HG03175 (cell line): ENCODE measurements at regions not wholly inside any gene's neighbourhood (a gene's known extent, or its start where the extent isn't known, plus 50 kb on each side); places are given as distances from the start of the nearest gene placed in this dataset.

Source experiments
- ATAC-seq: cut with Tn5 transposase; IDR thresholded peaks from one replicate; pipeline ENCODE4 v1.9.1; 2021; ENCODE audit warnings: mild to moderate bottlenecking, moderate library complexity; ENCODE audit not compliant: unreplicated experiment

- no peak for ATAC-seq
Measured at GRCh38 chr1:228823200-228823599, 87.9 kb downstream of the RHOU start.

GRCh38 chr1:228824366-228824765, 89.1 kb downstream of the RHOU start:
- no peak for ATAC-seq

DNA sequence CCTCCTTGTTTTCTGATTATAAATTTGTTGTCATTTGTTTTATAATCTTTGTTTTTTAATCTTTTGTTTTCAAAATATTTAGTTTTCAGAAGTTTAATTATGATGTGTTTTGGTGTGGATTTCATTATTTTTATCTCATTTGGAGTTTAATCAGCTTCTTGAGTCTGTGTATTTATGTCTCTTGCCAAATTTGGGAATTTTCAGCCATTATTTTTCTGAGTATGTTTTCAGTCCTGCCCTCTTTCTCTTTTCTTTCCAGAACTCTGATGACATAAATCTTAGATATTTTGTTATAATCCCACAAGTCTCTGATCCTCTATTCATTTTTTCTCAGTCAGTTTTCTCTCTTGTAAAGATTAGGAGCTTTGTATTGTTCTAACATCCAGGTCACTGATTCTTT, 89.8 kb downstream of the RHOU start:
- ATAC-seq, result no peak

DNA sequence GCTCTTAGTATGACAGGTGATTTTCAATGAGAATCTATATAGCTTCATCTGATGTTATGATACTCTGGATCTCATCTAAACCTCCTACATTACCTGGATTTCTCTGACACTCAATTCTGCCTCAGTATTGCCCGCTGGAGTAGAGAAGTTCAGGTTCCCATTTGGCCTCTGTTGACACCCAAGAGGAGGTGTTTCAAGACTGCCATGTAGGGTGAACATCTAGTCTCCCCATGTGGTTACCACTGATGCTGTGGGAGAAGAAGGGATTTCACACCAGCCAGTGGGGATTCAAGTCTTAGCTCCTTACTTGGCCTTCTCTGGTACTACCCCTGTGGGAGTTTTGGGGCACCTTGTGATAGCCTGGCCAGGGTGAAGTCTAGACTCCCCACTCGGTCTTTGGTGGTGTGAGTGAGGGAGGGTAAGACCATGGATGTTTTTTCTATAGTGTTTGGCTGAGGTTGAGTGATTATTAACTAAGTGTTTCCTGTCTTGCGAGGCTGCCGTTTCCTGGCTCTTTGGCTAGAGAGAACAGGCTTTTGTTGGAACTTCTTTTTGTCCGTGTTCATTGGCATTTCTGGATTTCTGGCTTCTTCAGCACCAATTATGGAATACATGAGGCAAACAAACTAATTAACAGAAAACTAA, 90.7 kb downstream of the RHOU start:
- peak; percentile 82 for ATAC-seq

GRCh38 chr1:228827019-228827418, 91.7 kb downstream of the RHOU start:
- no peak for ATAC-seq

GRCh38 chr1:228828151-228828550, 92.9 kb downstream of the RHOU start:
- ATAC-seq, result no peak

GRCh38 chr1:228830185-228830953, 95.1 kb downstream of the RHOU start:
- ATAC-seq, result no peak

DNA sequence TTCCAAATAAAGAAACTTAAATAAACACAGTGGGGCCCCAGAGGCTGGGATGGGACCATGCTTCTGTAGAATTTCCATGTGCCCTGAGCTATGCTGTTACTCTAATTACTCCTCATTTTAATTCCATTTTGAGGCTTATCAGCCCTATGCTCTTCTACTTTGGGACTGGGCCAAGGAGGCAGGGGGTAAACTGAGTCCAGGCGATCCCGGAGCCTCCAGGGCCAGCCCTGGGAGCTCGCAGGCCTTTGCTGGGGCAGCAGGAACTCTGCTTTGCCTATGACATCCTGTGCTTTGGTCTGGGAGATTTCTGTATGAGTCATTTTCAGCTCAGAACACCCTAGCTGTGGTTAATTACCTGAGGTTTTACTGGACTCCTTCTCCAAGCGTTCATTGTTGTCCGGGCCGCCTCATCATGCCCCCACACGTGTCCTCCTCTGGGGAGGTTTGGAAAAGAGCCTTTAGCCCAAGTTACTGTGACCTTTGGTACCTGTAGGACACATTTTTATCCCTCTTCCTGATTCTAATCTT, 95.7 kb downstream of the RHOU start:
- peak; percentile 87 for ATAC-seq

DNA sequence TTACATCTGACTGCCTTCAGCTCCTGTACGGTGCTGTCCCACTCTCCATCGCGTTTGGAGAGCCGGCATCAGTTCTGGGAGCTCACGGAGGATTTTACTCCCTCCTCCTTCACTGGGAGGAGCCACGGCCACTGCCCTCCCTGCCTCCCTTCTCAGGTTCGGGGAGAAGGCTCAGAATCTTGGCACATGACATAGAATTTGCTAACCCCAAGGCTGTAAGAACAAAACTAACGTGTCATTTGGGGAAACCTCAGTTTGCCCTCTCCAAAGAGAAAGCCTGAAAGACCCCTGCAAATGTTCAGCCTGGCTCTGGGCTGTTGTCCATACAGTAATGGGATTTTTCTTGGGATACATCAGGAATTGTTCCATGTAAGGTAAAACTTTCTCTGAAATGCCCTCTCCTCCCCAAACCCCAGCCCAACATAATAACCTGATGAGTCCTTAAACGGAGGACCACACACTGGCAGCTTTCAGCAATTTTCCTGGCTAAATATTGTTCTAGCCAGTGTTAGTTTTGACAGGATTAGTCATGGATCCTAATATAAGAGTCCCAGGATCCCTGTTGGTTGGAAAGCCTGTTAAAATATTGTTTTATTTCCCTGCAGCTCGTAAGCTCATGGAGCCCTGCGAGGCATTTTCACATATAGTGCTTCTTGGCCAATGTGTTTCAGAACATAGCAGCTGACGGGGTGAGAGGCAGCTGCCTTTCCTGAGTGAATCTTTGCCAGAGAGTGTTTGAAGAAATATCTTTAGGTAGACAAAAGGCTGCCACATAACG, 98.8 kb downstream of the RHOU start:
- no peak for ATAC-seq

DNA sequence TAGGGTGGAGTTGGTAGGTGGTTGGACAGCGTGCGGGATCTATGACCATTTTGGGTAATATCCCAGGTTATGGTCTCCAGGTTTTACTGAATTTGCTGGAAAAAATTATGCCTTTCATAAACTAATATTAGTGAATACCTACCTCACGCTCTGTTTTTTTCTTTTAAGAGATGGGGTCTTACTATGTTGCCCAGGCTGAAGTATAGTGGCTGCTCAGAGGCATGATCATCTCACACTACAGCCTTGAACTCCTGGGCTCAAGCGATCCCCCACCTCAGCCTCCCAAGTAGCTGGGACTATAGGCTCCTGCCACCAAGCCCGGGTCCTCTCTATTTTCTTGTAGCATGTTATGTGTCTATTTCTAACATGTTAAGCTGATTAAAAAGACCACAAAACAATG, 100.2 kb downstream of the RHOU start:
- no peak for ATAC-seq

DNA sequence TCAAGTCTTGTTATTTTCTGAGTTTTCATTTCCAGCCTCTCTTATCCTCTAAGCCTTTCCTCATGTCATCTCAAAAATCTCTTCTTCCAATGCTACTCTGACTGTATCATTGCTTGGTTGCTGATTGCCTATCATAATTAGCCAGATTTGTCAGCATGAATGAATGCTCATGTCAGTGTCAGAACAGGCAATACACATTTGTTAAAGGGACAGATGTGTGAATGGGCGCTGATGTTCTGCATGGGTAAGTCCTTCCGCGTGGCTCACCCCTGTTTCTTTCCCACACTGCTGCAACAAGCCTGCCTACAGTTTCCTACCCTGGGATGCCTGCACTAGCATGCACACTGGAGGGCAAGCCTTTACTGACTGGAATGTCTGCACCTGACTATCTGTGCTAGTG, 100.6 kb downstream of the RHOU start:
- ATAC-seq, result no peak

DNA sequence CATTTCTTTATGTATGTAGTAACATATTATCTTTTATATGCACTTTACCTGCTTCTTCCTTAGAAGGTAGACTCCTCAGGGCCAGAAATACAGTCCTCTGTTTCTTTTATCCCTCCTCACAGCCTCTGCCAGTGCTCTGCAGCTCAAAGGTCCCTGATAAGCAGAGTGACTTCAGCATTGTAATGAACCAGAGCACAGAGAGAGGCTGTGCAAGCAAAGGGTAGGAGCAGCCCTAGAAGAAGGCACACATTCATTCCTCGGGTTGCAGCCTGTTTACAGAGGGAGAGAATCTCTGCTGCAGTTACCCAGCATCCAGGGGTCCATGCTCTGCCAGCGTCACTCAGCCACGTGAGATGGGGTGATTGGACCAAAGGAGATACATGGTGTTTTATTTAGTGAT, 101.1 kb downstream of the RHOU start:
- ATAC-seq, result no peak

- ATAC-seq, result no peak
Measured at GRCh38 chr1:228837032-228837431, 101.8 kb downstream of the RHOU start.

GRCh38 chr1:228837817-228838716, 102.8 kb downstream of the RHOU start:
- peak; percentile 84 for ATAC-seq

GRCh38 chr1:228838717-228839500, 103.6 kb downstream of the RHOU start:
- ATAC-seq, result no peak

- ATAC-seq, result no peak
Measured at GRCh38 chr1:228839656-228840055, 104.4 kb downstream of the RHOU start.

DNA sequence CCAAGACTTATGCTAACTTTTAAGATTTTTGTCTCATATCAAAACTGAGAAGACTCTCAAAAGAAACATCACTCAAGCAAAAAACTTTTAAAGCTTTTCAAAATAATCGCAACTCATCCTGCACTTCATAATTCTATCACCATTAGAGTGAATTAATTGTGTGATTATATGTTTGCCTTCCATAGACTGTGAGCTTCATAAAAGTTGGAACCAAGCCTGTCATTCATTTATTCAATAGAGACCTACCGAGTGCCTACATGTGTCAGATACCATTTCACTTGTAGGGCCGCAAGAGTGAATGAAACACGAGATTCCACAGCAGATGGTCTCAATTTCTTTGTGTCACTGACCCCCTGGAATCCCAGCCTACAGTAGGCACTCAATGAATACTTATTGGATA, 106.4 kb downstream of the RHOU start:
- no peak for ATAC-seq

DNA sequence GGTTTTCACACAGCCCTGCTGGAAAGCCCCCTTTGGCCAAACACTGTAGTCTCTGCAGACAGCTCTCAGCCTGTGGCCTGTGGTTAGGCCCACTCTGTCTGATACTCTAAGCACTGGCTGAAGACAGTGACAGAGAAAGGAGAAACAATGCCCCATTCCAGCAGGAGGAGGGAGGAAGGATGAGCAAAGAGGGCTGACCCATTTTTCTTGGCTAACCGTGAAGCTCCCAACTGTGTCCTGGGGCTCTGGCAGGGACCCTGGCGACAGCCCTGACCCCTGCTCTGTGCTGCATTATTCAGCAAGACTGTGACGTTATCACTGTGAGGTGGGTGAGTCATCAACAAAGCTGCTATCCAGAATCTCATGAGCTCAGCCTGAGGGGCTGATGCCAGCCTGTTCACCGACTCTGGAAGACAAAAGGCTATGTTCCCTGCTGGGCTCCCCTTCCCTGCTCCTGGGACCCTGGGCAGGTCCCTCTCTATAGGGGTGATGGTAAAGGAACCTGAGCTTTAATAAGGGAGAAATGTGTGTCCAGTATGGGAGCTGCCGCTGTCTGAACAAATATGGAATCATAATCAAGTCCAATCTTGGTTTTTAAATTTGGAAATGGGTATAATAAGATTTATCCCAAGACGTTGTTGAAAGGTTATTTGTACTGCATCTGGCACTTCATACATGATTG, 107.0 kb downstream of the RHOU start:
- ATAC-seq, result no peak

DNA sequence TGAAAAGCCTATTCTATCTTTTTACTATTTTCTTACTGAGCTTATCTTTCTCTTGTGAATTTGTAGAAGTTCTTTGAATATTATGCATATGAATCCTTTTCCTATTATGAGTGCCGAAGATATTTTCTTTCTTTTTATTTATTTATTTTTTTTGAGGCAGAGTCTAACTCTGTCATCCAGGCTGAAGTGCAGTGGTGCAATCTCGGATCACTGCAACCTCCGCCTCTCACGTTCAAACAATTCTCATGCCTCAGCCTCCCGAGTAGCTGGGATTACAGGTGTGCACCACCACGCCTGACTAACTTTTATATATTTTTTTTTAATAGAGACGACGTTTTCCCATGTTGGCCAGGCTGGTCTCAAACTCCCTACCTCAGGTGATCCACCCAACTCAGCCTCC, 109.8 kb downstream of the RHOU start:
- no peak for ATAC-seq
